Effector CD8-positive, alpha-beta T cell (primary cell): ENCODE measurements at regions not wholly inside any gene's neighbourhood (a gene's known extent, or its start where the extent isn't known, plus 50 kb on each side); places are given as distances from the start of the nearest gene placed in this dataset.

Experiments
- DNase-seq: peaks from one replicate; lab custom pipeline; 2025; lab: John Stamatoyannopoulos, UW

GRCh38 chr4:53815281-53815680 is 224.0 kb upstream of the LNX1 start:
- no peak for DNase-seq

GRCh38 chr4:53813998-53814397 is 222.7 kb upstream of the LNX1 start:
- no peak for DNase-seq

- no peak for DNase-seq
Observed at GRCh38 chr4:53810643-53811042, 219.4 kb upstream of the LNX1 start.

GRCh38 chr4:53809816-53810215 is 218.5 kb upstream of the LNX1 start:
- no peak for DNase-seq

GRCh38 chr4:53805291-53805690 is 214.0 kb upstream of the LNX1 start:
- DNase-seq, result no peak

GRCh38 chr4:53804719-53805118 is 213.4 kb upstream of the LNX1 start:
- no peak for DNase-seq

- no peak for DNase-seq
Observed at GRCh38 chr4:53802500-53802899, 211.2 kb upstream of the LNX1 start.

GRCh38 chr4:53801373-53801772 is 210.1 kb upstream of the LNX1 start:
- DNase-seq, result no peak

GRCh38 chr4:53800741-53801140 is 209.5 kb upstream of the LNX1 start:
- DNase-seq, result no peak

GRCh38 chr4:53793096-53793495 is 201.8 kb upstream of the LNX1 start:
- no peak for DNase-seq

GRCh38 chr4:53790286-53790685 is 199.0 kb upstream of the LNX1 start:
- no peak for DNase-seq

GRCh38 chr4:53788621-53789020 is 197.3 kb upstream of the LNX1 start:
- no peak for DNase-seq

GRCh38 chr4:53788011-53788410 is 196.7 kb upstream of the LNX1 start:
- DNase-seq, result no peak

- no peak for DNase-seq
Observed at GRCh38 chr4:53786632-53787031, 195.3 kb upstream of the LNX1 start.

- no peak for DNase-seq
Observed at GRCh38 chr4:53785996-53786395, 194.7 kb upstream of the LNX1 start.

- DNase-seq, result no peak
Observed at GRCh38 chr4:53784112-53784511, 192.8 kb upstream of the LNX1 start.

- no peak for DNase-seq
Observed at GRCh38 chr4:53783208-53783859, 192.0 kb upstream of the LNX1 start.

GRCh38 chr4:53782458-53782845 is 191.2 kb upstream of the LNX1 start:
- no peak for DNase-seq

GRCh38 chr4:53781629-53782457 is 190.6 kb upstream of the LNX1 start:
- DNase-seq, result no peak

GRCh38 chr4:53780736-53781400 is 189.6 kb upstream of the LNX1 start:
- no peak for DNase-seq

GRCh38 chr4:53779025-53779424 is 187.7 kb upstream of the LNX1 start:
- no peak for DNase-seq

- no peak for DNase-seq
Observed at GRCh38 chr4:53778155-53778554, 186.9 kb upstream of the LNX1 start.
